H1 (cell line): ENCODE measurements at regions not wholly inside any gene's neighbourhood (a gene's known extent, or its start where the extent isn't known, plus 50 kb on each side); places are given as distances from the start of the nearest gene placed in this dataset.

ENCODE experiments used
- ASH2L ChIP-seq: fragments of 200-600, 300-600 bp; sonication (generic); IDR thresholded peaks from one replicate; pipeline ENCODE4 v1.7.1; 2017; ENCODE audit warnings: low read length
- CBX8 ChIP-seq: fragments of 300-800, 300-1000 bp; sonication (generic); IDR thresholded peaks from 2 replicates; pipeline ENCODE4 v1.7.1; 2016; ENCODE audit warnings: low read depth, low read length, borderline replicate concordance
- MAFK ChIP-seq: IDR thresholded peaks from 2 replicates; pipeline ENCODE4 v1.6.1; 2012; ENCODE audit warnings: low read depth, mild to moderate bottlenecking, improper control_type of control experiment, low read length
- RAD21 ChIP-seq, 2 experiments: IDR thresholded peaks in 1 of 2; conservative IDR thresholded peaks in 1 of 2; 2 replicates each; pipeline ENCODE4 v1.6.1; 2011; ENCODE audit warnings: low read depth in 2 of 2, low read length in 2 of 2, improper control_type of control experiment in 1 of 2, inconsistent platforms in 1 of 2, mild to moderate bottlenecking in 1 of 2, moderate library complexity in 1 of 2
- RFX5 ChIP-seq: IDR thresholded peaks from 2 replicates; pipeline ENCODE4 v1.6.1; 2011; ENCODE audit warnings: low read depth, low read length, improper control_type of control experiment, borderline replicate concordance
- SIRT6 ChIP-seq: IDR thresholded peaks from one replicate; pipeline ENCODE4 v1.7.1; 2012; ENCODE audit warnings: low read length, inconsistent platforms
- ZNF274 ChIP-seq: IDR thresholded peaks from 2 replicates; pipeline ENCODE4 v1.7.0; 2012; ENCODE audit warnings: low read length, borderline replicate concordance; ENCODE audit errors: extremely low read depth

DNA sequence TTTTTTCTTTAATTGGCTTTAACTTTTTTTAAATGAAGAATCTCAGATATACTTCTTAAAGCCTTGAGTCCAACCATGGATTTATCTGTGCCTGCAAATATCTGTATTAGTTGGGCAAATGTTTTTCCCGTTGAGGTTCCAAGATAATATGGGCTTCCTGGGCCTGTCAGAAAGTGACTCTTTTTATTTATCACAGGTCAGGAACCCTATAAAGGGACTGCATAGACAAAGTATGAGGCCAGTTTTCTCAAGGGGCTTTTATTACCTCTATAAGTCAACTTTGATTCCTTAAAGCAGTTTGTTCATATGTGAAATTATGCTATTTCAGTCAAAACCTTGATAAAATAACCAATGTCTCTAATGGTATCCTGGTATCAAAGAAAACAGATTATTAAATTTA is 80.2 kb upstream of the BMP2K start (continued):
- TF ChIP-seq MAFK (no peak), ZNF274 (no peak), RAD21 (IDR thresholded peaks at IDR 0.05 in 1 of 2, conservative IDR thresholded peaks at IDR 0.05 in 1 of 2; ENCODE audit: low read depth in 2 of 2, low read length in 2 of 2) (no peak), ASH2L (no peak), RFX5 (no peak), SIRT6 (no peak), CBX8 (no peak)
- TF ChIP-seq, all 59 proteins: peak for 0
